NCI-H2227 (cell line): ENCODE measurements at regions not wholly inside any gene's neighbourhood (a gene's known extent, or its start where the extent isn't known, plus 50 kb on each side); places are given as distances from the start of the nearest gene placed in this dataset.

Source experiments
- DNase-seq: peaks from one replicate; lab custom pipeline; 2025; ENCODE audit not compliant: unreplicated experiment; lab: John Stamatoyannopoulos, UW

DNA sequence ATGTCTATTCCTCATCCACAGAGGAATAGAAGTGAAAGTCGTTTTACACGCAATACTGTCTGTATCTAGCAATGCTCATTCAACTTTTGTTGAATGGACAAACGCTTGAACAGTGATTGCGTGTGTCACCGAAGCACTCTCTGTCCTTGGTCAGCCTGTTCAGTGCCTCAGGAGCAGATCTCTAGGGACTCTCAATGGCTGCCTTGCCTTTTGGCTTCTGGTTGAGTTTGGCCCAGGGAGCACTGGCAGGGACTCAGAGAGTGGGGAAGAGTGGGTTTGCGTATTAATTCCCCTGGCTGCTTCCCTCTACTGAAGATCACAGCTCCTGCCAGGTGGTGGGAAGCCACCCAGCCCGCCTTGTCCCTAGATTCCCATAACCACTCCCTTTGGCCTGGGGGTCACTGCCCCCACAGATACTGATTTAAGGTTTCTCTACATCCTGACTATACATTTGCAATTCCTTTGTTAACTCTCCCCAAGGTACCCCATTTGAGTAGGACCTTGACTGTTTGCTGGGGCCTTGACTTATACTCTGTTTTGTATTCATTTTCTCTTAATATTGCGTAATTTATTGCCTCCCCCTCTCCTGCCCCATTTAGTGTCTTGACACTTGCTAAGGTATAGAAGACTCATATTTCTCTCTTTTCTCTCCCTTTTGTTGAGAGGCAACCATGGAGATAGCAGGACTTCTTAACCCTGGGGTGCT, 61.7 kb upstream of the USP24 start:
- no peak for DNase-seq

DNA sequence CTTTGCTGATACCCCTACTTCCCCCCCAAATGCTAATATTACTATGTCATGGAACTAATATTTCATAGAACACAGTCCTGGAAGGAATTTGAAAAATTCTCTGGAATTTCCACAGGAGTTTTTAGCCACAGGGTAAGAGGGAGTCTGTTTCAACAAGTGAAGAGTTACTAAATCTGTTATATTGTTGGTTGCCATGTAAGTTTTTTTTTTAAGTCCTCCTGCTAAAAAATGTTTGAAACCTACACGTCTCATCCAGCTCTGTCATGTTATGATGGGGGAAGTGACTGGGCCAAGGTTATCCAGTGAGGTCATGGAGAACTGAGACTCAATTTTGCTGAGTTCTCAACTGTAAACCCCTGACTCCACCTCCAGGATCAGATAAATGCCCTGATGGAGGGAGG, 60.8 kb upstream of the USP24 start:
- no peak for DNase-seq

DNA sequence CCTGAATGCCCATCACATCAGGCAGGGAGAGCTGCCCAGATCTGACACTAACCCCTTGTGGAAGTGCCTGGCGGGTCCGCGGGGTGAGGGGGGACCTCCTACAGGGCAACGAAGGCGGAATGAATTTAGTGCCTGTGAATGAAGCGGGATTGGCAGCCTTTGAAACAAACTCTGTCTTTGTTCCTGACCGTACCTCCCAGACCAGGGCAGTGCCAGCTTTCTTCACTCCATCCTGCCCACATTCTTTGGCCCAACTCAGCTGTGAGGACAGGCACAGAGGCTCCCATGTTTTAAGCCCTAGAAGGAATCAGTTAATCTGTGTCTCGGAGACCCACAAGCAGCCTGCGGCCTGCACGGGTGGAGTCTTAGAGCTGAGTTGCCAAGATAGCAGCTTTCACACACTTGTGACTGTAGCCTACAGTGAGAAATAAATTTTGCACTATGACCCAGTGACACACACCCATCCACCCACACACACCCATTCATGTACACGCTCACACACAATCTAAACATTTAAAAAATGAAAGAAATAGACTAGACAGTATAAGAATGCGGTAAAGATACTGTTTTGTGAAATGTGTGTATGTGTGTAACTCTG, 60.1 kb upstream of the USP24 start:
- no peak for DNase-seq

DNA sequence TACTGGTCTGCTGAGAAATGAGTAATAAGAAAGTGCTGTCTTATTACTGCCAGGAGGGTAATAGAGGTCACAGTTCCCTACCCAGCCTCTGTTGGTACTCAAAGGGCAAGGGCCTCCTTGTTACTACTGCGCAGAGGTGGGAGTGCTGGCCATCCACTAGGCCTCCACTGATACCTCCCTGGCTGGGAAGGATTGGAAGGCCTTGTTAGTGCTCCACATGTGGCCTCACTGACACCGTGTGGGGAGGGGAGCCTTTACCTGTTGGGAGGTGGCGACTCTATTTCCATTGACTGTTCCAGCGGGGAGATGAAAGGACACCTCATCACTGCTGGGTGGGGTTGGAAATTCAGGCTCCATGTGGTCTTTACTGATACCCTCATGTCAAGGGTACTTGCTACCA, 57.8 kb upstream of the USP24 start:
- no peak for DNase-seq
